PC-3 (cell line): ENCODE measurements at regions not wholly inside any gene's neighbourhood (a gene's known extent, or its start where the extent isn't known, plus 50 kb on each side); places are given as distances from the start of the nearest gene placed in this dataset.
A peak's percentile ranks its signal among the peaks of the same experiment; 100 is the strongest.

Experiments used
- ATAC-seq: fragments of 200-7000 bp; cut with Tn5 transposase; 2 replicates; pipeline ENCODE4 v1.9.1; 2020; ENCODE audit warnings: mild to moderate bottlenecking, moderate library complexity
- BruUV-seq: library from RNA; stranded (reverse); fragments of 400-500 nt; replicated peaks from 2 replicates; lab custom pipeline; 2021; lab: Mats Ljungman, UMichigan
- CTCF ChIA-PET: fragments of 300-600 bp; sonication (Branson Sonifier 250); formaldehyde crosslinking; loops from one replicate; lab custom pipeline; 2022; ENCODE audit warnings: antibody characterized with exemption; lab: Charles Lee
- POLR2A ChIA-PET: fragments of 300-600 bp; sonication (Branson Sonifier 250); formaldehyde crosslinking; loops from one replicate; lab custom pipeline; 2022; ENCODE audit warnings: antibody characterized with exemption; ENCODE audit not compliant: unreplicated experiment; lab: Charles Lee
- DNase-seq: peaks from one replicate; pipeline ENCODE4 v3.0.0-alpha.2; 2015
- H2AFZ ChIP-seq: fragments of 300-600 bp; sonication (generic); 2 replicates; pipeline ENCODE4 v1.6.0; 2016; ENCODE audit warnings: antibody characterized with exemption, low read length
- H3F3A ChIP-seq: fragments of 300-600 bp; sonication (generic); one replicate; pipeline ENCODE4 v1.6.0; 2017; ENCODE audit warnings: antibody characterized with exemption, low read length, control low read depth, mild to moderate bottlenecking; ENCODE audit not compliant: unreplicated experiment
- H3K27ac ChIP-seq: fragments of 300-600 bp; sonication (generic); 2 replicates; pipeline ENCODE4 v1.5.1; 2016; ENCODE audit warnings: mild to moderate bottlenecking, low read length
- H3K27me3 ChIP-seq: fragments of 300-600 bp; sonication (generic); 2 replicates; pipeline ENCODE4 v1.6.1; 2016; ENCODE audit warnings: low read length, mixed read lengths
- H3K36me3 ChIP-seq: fragments of 300-600 bp; sonication (generic); 2 replicates; pipeline ENCODE4 v1.6.1; 2016; ENCODE audit warnings: low read depth, mixed run types, low read length, mixed read lengths
- H3K4me1 ChIP-seq: fragments of 300-600 bp; sonication (generic); 2 replicates; pipeline ENCODE4 v1.5.1; 2016; ENCODE audit warnings: low read length; ENCODE audit not compliant: insufficient read depth
- H3K4me2 ChIP-seq: fragments of 300-600 bp; sonication (generic); 2 replicates; pipeline ENCODE4 v1.6.0; 2016; ENCODE audit warnings: low read length
- H3K4me3 ChIP-seq: fragments of 300-600 bp; sonication (generic); 2 replicates; pipeline ENCODE4 v1.5.1; 2016; ENCODE audit warnings: mild to moderate bottlenecking, low read length, mixed read lengths
- H3K79me2 ChIP-seq: fragments of 300-600 bp; sonication (generic); 2 replicates; pipeline ENCODE4 v1.6.1; 2017; ENCODE audit warnings: low read length, mixed read lengths
- H3K9ac ChIP-seq: fragments of 300-600 bp; sonication (generic); 2 replicates; pipeline ENCODE4 v1.6.0; 2016; ENCODE audit warnings: mild to moderate bottlenecking, low read length
- H3K9me2 ChIP-seq: fragments of 300-600 bp; sonication (generic); replicated peaks from 2 replicates; pipeline ENCODE4 v1.6.1; 2016; ENCODE audit warnings: mixed run types, low read length, mixed read lengths
- H3K9me3 ChIP-seq: fragments of 300-600 bp; sonication (generic); 2 replicates; pipeline ENCODE4 v1.6.1; 2016; ENCODE audit warnings: low read length, mixed read lengths
- H4K20me1 ChIP-seq: fragments of 300-600 bp; sonication (generic); 2 replicates; pipeline ENCODE4 v1.6.1; 2016; ENCODE audit warnings: low read length, mixed read lengths
- CTCF ChIP-seq: fragments of 300-600 bp; sonication (generic); conservative IDR thresholded peaks from 2 replicates; pipeline ENCODE4 v1.5.1; 2017; ENCODE audit warnings: antibody characterized with exemption, low read depth, mild to moderate bottlenecking, low read length
- EZH2 ChIP-seq: fragments of 300-600 bp; sonication (generic); IDR thresholded peaks from one replicate; pipeline ENCODE4 v1.6.1; 2017; ENCODE audit warnings: antibody characterized with exemption, mild to moderate bottlenecking, low read length; ENCODE audit not compliant: unreplicated experiment
- EZH2phosphoT487 ChIP-seq: fragments of 300-600 bp; sonication (generic); IDR thresholded peaks from 2 replicates; pipeline ENCODE4 v1.6.1; 2018; ENCODE audit warnings: mild to moderate bottlenecking, antibody characterized with exemption, low read length, borderline replicate concordance
- intact Hi-C: fragments of 100-400 bp; cut with micrococcal nuclease; formaldehyde crosslinking; loops from 2 replicates; pipeline ENCODE4 v1.9.0; 2023

GRCh38 chr13:78816592-78816991 lies 157.6 kb upstream of the OBI1 start:
- no TSS peak for BruUV-seq

GRCh38 chr13:78816154-78816553 lies 157.2 kb upstream of the OBI1 start:
- H3K4me2 ChIP-seq, result no peak overlapping the region
- intact Hi-C loops, result no loop called here
- H3K79me2 ChIP-seq, result no peaks in the 10 kb centered on the region
- H3K27me3 ChIP-seq, result peaks cover 29% of the 10 kb centered on the region
- no peak overlapping the region for H2AFZ ChIP-seq
- no peaks in the 10 kb centered on the region for H3K9me3 ChIP-seq
- no peaks in the 10 kb centered on the region for H3F3A ChIP-seq
- DNase-seq, result no peak
- H4K20me1 ChIP-seq, result no peaks in the 10 kb centered on the region
- no peak overlapping the region for H3K9ac ChIP-seq
- ChIA-PET CTCF (no interaction called here), POLR2A (no interaction called here)
- BruUV-seq, result no TSS peak
- no peak overlapping the region for H3K4me3 ChIP-seq
- H3K4me1 ChIP-seq, result no peaks in the 10 kb centered on the region
- no peaks in the 10 kb centered on the region for H3K36me3 ChIP-seq
- no peak overlapping the region for H3K27ac ChIP-seq
- H3K9me2 ChIP-seq, result no peaks in the 10 kb centered on the region
- no peak for TF ChIP-seq EZH2
- no peak for TF ChIP-seq CTCF
- TF ChIP-seq EZH2phosphoT487, result no peak
- ATAC-seq, result no peak

More at GRCh38 chr13:78816592-78816991, 157.6 kb upstream of the OBI1 start:
- TF ChIP-seq CTCF (no peak), EZH2phosphoT487 (no peak), EZH2 (no peak)
- no peaks in the 10 kb centered on the region for H3K79me2 ChIP-seq
- no peaks in the 10 kb centered on the region for H3K9me2 ChIP-seq
- H3K9me3 ChIP-seq, result no peaks in the 10 kb centered on the region
- H2AFZ ChIP-seq, result no peak overlapping the region
- H3K4me2 ChIP-seq, result no peak overlapping the region
- ATAC-seq (no peak), DNase-seq (no peak)
- intact Hi-C loops, result no loop called here
- H3F3A ChIP-seq, result no peaks in the 10 kb centered on the region
- ChIA-PET POLR2A (no interaction called here), CTCF (no interaction called here)
- no peaks in the 10 kb centered on the region for H4K20me1 ChIP-seq
- H3K27ac ChIP-seq, result no peak overlapping the region
- peaks cover 31% of the 10 kb centered on the region for H3K27me3 ChIP-seq
- no peaks in the 10 kb centered on the region for H3K36me3 ChIP-seq
- no peak overlapping the region for H3K4me3 ChIP-seq
- H3K4me1 ChIP-seq, result no peaks in the 10 kb centered on the region
- H3K9ac ChIP-seq, result no peak overlapping the region

- no peaks in the 10 kb centered on the region for H3K36me3 ChIP-seq
- H3K9me3 ChIP-seq, result no peaks in the 10 kb centered on the region
- no peaks in the 10 kb centered on the region for H3K4me1 ChIP-seq
- no peak overlapping the region for H3K27ac ChIP-seq
- no TSS peak for BruUV-seq
- H3K9ac ChIP-seq, result no peak overlapping the region
- intact Hi-C loops, result no loop called here
- ChIA-PET POLR2A (interaction anchor here (0.6 kb wide), 1 partner anchor 507 kb away, joined by 3 read pairs; no protein-coding TSS in a partner anchor), CTCF (no interaction called here)
- TF ChIP-seq EZH2phosphoT487, result no peak
- TF ChIP-seq EZH2, result no peak
- TF ChIP-seq CTCF, result peak; percentile 30; the same call in 1 of the 2 replicates
- no peaks in the 10 kb centered on the region; the same call in 1 of the 2 replicates for H3K27me3 ChIP-seq
- no peaks in the 10 kb centered on the region for H3K9me2 ChIP-seq
- ATAC-seq (no peak), DNase-seq (peak; percentile 18)
- no peaks in the 10 kb centered on the region for H4K20me1 ChIP-seq
- H3K79me2 ChIP-seq, result no peaks in the 10 kb centered on the region
- no peak overlapping the region for H3K4me2 ChIP-seq
- no peaks in the 10 kb centered on the region for H3F3A ChIP-seq
- H2AFZ ChIP-seq, result no peak overlapping the region
- H3K4me3 ChIP-seq, result no peak overlapping the region
These were observed 147.5 kb upstream of the OBI1 start for GRCh38 chr13:78806457-78806856.
